Raji (cell line): ENCODE measurements at regions not wholly inside any gene's neighbourhood (a gene's known extent, or its start where the extent isn't known, plus 50 kb on each side); places are given as distances from the start of the nearest gene placed in this dataset.

Source experiments
- POLR2A ChIP-seq: IDR thresholded peaks from 2 replicates; pipeline ENCODE4 v1.6.1; 2011; ENCODE audit warnings: low read depth, low read length, control low read depth; ENCODE audit not compliant: insufficient read depth

DNA sequence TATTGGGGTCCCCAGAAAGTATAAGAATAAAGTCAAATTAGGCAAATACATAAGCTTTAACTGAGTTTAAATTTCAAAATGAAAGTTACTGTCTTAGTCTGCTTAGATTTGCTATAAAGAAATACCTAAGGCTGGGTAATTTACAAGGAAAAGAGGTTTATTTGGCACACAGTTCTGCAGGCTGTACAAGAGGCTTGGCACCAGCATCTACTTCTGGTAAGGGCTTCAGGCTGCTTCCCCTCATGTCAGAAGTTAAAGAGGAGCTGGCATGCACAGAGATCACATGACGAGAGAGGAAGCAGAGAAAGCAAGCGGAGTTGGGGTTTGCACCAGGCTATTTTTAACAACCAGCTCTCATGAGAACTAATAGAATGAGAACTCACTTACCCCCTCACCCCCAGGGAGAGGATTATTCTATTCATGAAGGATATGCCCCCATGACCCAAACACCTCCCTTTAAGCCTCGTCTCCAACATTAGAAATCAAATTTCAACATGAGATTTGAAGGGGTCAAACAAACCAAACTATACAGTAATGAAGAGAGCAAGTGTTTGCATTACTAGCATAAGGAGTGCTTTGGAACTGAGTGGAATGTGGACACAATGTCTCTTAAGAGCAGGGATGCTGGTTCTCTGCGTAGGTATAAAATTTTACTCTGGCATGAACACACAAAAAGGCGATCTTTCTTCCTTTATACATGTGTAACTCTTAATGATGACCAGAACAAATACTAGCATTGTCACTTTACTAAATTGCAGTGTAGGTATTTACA is 292.8 kb upstream of the PMFBP1 start:
- no peak for TF ChIP-seq POLR2A

DNA sequence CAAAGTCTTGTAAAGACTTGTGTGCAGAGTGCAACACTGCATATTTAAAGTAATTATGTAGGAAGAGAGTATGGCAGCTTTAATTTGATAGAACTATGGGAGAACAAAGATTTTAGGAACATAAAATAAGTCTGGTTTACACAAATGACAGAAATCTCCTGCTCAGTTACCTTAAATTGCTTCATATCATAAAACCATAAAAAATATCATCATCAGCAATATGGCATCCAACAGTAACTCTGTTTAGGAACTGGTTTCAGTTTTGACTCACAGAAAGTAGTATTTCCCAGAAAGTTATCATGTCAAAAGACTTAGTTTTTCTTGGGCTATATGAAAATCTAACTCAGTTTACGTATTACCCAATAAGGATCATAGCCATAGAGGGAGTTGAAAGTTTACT is 292.1 kb upstream of the PMFBP1 start:
- TF ChIP-seq POLR2A = no peak

DNA sequence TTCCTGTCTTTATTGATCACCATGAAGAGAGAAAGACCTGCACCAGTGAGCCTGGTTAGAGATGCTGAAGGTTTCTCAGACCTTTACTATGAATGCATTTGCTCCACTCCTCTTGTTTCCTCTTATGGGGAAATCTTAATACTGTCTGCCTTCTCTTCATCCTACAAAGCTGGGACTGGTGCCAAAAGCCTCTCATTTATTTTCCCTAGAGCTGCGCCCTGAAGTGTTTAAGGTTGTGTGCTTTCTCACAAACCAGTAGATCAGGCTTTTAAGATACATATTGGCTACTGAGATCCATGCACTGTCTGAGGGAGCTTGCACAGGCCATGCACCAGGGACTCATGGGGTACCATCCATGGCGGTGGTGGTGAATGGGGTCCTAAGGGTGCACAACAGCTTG is 286.1 kb upstream of the PMFBP1 start:
- TF ChIP-seq POLR2A = no peak

DNA sequence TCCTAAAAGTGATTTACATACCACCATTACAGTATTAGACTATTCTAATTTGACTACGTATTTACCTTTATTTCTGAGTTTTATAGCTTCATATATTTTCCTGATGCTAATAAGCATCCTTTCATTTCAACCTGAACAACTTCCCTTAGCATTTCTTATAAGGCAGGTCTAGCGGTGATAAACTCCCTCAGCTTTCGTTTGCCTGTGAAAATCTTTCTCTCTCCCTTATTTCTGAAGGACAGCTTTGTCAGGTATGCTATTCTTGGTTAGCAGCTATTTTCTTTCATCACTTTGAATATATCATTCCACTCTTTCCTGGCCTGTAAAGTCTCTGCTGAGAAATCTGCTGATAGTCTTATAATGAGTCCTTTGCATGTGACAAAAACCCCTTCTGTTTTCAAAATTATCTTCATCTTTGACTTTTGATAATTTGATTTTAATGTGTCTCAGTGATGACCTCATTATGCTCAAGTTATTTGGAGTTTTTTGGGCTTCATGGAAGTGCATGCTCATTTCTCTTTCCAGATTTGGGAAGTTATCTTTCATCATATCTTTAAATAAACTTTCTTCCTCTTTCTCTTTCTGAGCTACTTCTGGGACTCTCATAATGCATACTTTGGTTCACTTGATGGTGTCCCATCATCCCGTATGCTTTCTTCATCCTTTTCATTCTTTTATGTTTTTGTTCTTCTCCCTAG is 285.4 kb upstream of the PMFBP1 start:
- no peak for TF ChIP-seq POLR2A

DNA sequence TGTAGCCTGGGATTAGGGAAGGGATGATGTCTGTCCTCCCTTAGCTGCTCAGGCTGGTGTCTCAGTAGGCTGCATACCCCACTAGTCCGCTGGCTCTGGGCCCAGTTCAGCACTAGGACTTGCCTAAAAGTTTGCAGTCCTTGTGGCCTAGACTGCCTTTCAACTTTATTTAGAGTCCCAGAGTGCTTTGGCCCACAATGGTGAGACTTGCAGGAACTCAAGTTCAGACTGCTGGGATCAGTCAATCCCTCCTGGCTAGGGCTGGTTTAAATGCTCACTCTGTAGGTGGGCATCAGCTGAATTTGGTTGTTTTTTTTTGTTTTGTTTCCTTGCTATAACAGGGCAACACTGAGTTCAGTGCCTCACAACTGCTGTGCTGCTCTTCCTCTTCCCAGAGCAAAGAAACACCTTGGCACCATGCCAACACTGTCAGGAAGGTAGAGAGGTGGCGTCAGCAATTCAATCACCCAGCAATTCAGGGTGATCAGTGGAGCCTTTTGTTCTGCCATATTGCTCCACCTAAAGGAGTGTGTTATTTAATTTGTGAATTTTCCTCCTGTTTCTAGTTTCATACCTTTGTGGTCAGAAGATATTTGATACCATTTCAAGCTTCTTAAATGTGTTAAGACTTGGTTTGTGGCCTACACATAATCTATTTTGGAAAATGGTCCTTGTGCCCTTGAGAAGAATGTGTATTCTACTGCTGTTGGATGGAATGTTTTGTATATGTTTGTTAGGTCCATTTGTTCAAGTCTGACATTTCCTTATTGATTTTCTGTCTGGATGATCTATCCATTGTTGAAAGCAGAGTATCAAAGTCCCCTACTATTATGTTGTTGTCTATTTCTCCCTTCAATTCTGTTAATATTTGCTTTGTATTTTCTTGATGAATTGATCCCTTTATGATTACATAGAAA is 284.0 kb upstream of the PMFBP1 start:
- TF ChIP-seq POLR2A = no peak

DNA sequence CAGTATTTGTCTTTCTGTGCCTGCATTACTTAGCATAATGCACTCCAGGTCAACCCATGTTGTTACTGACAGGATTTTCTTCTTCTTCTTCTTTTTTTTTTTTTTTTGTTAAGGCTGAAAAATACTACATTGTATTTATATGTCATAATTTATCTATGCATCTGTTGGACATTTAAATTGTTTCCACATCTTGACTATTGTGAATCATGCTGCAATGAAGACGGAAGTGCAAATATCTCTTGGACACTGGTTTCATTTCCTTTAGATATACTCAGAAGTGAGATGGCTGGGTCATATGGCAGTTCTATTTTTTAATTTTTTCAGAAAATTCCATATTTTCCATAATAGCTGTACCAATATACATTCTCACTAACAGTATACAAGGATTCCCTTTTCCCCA is 272.7 kb upstream of the PMFBP1 start:
- no peak for TF ChIP-seq POLR2A

DNA sequence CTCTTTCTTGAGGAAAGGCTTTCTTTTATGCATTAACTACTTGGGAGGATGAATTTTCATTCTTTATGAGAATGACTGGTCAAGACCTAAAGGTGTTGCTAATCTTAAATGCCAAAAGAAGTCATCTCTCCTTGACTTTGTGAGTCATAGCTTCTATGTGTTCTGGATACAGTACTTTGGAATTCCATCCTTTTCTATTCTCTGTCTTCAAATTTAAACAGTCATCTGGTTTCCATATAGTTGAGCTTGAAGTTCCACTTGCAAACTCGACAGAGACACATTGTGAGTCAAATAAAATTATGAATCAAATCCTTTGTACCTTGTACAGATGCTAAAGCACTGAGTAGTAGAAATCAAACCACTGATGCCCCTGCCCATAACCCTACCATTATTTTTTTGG is 271.9 kb upstream of the PMFBP1 start:
- no peak for TF ChIP-seq POLR2A

DNA sequence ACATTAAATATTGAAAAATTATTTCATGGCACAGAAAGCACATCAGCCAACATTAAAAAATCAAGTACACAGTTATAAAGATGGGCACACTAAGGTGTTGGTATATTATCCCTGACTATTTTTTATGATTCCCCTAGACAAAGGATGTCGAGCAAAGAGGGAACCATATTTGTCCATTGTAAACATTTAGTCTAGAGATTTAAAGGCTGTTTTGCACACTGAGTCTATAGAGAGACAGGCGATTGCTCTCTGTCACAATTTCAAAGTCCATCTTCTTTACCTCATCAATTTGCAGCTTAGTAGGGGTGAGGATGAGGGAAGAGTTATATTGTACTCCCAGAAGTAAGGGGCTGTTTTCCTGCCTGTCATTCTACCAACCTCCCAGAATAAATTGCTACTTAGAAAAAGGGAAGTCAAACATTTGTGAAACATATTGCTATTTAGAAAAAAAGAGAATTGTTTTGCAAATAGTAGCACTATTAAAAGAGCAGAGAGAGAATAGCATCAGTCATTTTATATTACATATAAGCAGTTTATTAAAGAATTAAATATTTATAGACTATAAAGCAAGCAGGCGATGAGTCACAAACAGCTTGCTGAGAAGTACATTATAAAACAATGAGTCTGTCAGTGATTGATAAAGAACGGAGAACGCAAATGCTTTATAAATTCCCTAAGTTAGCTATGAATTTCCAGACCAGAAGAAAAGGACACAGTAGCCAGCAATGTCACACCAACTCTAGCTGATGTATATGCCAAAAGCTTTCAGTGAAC is 270.6 kb upstream of the PMFBP1 start:
- no peak for TF ChIP-seq POLR2A

DNA sequence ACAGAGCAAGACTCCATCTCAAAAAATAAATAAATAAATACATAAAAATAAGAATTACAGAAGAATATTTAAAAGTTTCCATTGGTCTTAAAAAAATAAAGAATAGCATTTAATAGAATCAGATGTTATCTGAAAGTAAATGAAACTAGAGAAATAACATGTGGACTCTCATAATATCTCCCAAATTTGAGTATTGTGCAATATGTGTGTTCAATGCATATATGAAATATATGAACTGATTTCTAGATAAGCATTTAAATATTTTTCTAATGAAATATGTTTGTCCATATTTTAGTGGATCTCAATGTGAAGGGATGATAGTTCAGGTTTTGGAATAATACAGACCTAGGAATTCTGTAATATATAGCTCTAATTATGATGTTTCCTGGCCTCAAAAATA is 265.9 kb upstream of the PMFBP1 start:
- no peak for TF ChIP-seq POLR2A

DNA sequence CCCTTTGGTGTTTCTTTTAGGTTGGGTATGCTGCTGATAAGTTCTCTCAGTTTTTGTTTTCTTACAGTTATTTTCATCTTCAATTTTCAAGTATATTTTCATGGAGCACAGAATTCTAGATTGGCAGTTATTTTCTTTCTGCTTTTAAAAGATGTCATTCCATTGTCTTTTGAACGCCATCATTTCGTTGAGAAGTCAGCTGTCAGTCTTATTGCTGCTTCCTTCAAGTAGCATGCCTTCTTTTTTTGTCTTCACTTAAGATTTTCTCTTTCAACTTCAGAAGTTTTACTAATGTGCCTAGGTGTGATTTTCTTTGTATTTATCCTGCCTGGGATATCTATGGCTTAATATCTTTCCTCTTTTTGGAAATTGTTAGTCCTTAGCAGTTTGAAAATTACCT is 262.2 kb upstream of the PMFBP1 start:
- no peak for TF ChIP-seq POLR2A

DNA sequence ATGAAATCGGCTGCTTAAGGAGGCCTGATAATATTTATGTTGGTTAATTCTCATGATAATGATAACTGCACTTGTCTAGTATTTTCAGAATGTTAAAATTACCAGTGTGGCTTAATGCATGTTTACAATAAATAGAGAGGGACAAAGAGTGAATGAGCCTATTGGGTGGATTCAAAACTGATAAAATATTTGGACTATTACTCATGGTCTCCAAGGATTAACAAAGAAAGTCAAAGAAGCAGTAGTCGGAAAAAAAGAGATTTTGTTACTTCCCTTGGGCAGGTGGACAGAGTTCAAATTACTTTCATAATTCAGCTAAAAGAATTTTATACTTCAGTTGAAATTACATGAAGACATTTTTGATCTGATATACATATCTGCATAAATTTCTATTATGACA is 258.2 kb upstream of the PMFBP1 start:
- TF ChIP-seq POLR2A = no peak

DNA sequence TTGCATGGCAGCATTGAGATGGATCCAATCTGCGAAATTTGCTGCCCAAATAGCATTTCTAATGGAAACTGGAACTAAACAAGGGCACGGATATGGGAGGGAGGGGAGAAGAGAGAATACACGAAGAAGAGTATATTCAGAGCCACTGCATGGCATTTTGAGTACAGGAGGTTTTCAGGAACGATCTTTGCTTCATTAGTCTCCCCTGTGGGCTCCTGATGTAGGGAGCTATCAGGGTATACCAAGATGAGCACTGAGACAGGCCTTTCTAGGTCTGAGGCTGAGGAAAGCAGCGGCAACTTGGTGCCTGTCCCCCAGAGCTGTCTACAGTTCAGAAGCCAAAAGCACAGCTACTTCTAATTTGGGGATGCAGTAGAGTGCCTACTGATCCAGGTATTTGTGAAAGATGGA is 257.7 kb upstream of the PMFBP1 start:
- no peak for TF ChIP-seq POLR2A

DNA sequence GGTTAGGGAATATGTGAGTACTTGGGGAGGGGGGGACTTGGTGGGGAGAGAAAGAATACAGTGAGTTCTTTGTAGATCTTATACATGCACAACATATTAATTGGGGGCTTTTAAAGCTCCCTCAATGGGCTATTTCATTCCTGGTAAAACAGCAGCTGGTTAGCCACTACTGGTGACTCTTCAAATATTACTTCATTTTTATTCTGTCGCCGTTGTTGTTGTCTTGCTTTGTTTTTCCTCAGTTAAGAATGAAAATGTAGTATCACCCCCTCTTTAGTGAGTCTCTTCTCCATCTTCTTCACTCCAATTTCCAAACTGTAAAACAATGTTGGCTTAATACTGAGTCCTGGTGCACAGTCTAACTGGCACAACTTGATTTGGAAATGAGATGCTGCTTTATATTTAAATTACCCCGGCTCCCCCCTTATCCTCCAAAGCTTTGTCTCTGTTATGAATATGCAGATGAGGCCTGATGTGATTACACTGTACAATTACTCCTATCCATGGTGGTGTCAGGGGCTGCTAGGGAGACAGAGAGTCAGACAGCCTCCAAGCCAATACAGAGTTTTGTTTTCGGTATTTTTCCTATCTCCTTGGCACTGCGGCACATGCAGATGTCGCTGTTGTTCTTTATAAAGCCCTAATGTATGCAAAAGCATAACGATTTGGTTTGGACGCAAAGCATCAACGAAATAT is 256.9 kb upstream of the PMFBP1 start:
- no peak for TF ChIP-seq POLR2A

DNA sequence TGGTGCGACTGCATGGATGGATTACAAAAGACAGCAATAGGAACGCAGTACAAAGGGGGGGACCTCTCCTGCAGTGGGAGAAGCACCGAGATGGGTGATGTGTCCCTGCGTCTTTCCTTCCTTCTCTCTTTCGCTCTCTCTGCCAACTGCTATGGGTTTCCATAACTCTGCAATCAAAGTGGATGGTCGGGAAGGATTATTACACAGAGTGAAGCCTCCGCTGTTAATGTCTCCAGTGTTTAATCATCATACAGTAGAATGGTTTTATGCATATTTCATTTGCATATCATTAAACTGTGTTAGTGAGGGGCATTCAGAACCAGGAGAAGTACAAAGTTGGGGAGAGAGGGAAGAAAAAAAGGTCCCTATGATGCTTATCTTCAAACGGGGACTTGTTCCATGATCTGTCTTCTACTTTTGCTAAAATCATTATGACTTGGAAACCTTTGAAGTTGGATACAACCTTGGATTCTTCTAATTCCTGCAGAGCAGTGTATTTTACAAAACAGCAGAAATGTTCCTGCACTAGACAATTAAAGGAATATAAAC is 255.9 kb upstream of the PMFBP1 start:
- no peak for TF ChIP-seq POLR2A
